Medulla oblongata (tissue), 1 donor: ENCODE measurements at regions not wholly inside any gene's neighbourhood (a gene's known extent, or its start where the extent isn't known, plus 50 kb on each side); places are given as distances from the start of the nearest gene placed in this dataset.
"Not testable (repeated sequence)": the region's sequence is repeated elsewhere in the genome, so short reads cannot be mapped to it uniquely, and the experiment has no call there.

ENCODE experiments used
- DNase-seq: peaks from one replicate; pipeline ENCODE4 v3.0.0-alpha.2; 2015; ENCODE audit errors: extremely low spot score

DNA sequence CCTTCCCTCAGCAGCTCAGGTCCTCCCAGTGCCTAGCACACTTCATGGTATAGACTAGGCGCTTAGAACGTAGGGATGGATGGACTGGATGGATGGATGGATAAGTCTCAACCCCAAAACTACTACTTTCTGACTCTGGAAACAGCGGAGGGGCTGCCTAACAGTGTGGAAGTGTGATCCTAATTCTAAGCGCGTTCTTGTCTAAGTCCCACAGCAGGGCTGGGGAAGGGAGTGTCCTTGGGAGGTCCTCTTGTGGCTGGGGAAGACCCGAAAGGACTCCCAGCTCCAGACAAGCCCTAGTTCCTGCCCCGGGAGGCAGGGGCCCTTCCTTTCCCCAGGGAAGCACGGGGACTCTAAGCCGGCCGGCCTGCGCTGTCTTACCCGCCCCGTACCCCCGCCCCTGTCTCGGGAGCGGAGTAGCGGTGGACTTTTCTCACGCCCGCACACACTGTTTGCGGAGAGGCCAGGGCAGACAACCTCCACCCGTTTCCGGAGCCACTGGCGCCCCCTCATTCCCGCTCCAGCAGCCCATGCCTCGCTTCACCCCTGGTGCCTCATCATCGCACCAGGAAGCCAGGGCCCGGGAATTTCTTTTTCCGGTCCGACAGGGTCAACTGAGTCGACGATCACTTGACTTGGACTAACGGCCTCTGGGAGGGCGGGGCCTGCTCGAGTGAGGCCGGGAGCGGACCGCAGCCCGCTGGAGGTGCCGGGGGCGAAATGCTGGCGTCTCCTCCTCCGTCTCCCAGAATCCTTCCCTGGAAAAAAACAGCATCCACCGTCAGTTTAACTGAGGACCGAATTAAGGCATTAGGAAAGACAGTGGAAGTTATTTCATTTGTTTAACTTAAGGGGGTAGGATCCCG is 133.3 kb downstream of the TBC1D2B start:
- DNase-seq, result peak; percentile 88

DNA sequence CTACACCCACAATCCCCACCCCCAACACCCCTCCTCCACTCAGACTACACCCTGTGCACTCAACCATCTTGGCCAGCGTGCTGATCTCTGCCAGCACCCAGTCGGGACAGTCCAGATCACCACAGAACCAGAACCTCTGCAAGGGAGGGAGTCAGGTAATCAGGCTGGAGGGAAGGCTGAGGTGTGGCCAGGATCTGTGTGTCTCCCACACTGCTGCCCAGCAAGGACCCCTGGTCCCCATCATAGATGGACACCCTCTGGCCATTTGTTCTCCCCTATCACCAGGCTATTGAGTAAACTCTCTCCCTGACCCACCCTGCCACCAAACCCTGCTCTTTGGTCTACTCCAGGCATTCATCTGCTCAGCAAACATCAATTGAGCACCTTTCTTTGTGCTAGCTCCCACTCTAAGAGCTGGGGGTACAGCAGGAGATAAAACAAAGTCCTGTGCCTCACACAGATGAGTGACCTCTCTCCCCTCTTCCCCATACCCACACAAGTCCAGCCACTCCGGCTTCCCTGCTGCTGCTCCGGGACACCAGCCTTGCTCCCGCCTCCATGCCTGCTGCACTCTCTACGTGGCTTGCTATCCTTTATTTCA is 134.8 kb downstream of the TBC1D2B start:
- no peak for DNase-seq

DNA sequence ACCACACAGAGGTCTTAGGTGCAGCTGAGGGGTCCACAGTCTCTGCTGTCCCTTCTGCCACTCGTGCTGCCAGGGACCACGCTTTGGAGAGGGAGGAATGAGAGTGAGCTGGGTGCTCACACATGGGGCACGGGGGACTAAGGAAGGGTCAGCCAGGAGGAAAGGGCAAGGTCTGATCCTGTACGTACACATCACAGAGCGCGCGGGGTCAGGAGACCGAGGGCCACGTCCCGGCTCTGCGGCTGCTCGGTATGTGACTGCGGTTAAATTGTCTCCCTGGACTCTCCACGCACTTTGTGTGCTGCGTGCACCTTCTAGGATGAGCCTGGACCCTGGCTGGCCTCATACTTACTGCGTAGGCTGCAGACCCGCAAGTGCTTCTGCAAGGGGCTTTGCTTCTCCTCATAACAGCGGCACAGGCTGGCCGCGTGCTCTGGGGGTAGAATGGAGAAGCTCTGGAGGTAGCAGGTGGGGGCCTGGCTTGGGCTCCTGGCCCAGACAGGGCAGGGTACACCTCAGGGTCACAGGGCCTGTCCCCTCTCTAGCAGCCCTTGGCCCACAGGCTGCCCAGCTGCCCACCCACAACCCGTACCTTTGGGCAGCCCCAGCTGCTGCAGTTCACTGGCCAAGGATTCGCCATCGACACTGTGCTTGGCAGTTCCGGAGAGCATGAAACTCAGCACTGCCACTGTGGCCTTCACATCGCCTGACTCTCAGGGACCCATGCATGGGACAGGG is 136.3 kb downstream of the TBC1D2B start:
- not testable (repeated sequence) for DNase-seq

DNA sequence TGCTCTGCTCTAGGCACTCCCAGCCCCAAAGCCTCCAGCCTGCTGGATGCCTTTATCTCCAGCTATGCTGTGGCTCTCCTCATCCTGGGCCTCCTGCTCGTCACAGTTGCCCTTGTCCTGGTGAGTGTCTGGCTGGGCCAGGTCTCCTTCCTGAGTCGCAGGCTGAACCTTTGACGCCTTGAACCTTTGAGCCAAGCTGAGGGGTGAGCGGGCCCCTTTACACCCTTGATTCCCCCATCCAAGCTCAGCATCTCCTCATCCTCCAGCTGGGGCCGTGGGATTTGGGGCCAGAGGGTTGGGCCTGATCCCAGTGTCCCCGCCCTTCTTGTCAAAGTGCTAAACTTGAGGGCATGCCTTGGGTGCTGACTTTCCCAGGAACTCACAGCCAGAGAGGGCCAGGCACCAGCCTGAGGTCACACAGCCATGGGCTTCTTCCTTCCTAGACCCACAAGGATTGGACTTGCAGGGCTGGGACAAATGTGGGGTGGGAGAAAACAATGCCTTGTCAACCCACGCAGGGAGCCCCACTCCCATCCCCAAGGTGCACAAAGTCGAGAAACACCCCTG is 137.0 kb downstream of the TBC1D2B start:
- DNase-seq, result no peak

DNA sequence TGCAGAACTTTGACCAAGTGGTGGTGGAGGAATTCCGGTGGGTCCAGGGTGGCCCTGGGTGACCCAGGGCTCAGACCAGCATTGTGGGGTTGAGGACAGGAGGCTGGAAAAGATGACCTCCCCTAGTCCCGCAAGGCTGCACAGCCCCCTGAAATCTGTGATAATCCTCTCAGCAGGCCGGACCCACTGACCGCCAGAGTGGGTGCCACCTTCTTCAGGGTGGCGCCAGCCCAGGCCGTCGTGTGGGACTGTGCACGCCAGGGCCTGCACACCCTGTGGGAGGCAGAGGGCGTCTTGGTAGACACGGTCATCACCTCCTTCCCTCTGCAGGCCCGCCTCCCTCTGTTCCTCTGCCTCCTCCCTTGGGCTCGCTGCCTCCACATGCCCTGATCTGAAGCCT is 137.7 kb downstream of the TBC1D2B start:
- DNase-seq, result no peak

DNA sequence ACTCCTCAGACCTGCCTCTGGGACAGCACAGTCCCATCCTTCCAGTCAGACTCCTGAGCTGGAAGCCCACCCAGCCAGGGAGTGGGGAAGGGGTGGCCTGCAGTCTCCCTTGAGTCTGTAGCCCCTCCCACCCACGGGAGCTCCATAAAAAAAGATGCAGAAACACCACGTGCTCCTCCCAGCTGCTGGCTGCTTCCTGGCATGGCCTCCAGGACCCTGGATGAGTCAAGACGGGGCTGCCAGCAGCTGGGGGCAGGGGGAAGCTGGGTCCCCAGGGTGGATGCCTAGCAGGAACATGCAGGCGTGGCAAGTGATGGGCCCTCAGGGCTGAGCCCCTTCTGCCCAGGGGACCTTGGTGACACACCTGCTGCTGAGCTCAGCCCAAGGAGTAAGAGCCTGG is 138.5 kb downstream of the TBC1D2B start:
- not testable (repeated sequence) for DNase-seq

DNA sequence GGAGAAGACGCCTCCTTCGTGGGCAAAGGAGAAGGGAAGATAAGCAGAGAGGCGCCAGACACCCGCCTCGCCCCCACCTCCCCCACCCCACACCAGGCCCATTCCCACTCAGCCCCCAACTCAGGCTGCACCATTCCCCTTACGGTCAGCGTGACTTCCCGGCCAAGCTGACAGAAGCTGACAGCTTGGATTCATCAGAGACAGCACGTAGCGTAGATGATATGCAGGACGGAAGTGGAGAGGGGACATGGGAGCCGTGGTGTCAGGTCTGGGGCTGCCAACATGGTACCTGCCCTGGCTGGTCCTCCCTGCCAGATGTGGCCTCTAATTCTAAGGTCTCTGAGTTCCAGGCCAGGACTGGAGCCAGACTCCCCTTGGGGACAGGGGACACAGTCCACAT is 139.0 kb downstream of the TBC1D2B start:
- not testable (repeated sequence) for DNase-seq

DNA sequence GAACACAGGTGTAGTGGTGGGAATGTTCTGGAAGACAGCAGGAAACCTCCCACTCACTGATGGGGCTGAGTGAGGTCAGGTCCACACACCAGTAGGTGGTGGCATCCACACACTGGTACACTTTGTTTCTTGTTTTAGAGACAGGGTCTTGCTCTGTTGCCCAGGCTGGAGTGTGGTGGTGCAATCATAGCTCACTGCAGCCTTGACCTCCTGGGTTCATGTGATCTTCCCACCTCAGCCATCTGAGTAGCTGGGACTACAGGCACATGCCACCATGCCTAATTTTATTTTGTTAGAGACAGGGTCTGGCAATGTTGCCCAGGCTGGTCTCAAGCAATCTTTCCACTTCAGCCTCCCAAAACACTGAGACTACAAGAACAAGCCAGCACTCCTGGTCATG is 140.9 kb downstream of the TBC1D2B start:
- DNase-seq, result not testable (repeated sequence)

DNA sequence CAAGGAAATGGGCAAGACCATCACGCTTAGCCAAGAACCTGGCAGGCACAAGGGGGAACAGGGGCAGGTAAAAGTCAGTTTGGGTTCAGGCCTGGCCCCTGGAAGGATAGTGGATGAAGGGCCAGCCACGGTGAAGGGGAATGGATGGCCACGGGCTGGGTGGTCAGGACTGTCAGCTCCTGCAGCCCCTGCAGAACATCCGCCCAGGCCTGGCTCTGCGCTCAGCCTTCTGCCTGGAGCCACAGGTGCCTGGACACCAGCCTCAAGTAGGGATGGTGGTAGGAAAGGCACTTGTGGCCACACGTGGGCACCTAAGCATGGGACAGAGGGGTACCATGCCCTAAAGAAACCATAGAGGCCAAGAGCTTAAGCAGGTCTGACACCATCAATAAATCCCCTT is 143.0 kb downstream of the TBC1D2B start:
- DNase-seq, result not testable (repeated sequence)

DNA sequence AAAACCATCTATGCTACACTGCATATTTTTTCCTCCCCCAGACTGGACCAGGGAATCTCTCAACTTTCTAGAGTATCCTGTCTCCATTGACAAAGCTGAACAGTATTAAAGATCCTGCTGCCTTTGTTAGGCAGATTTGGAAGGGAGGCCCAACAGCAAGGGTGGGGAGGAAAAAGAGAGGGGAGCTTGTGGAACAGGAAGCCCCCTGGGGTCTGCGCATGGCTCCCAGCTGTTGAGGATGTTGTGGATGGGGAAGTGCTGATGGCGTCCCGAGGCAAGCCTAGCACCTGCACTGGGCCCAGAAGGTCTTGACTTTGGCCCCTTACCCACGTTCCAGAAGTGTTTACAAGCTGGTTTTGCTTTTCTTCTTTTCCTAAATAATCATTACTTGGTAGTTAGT is 146.6 kb downstream of the TBC1D2B start:
- DNase-seq, result not testable (repeated sequence)

DNA sequence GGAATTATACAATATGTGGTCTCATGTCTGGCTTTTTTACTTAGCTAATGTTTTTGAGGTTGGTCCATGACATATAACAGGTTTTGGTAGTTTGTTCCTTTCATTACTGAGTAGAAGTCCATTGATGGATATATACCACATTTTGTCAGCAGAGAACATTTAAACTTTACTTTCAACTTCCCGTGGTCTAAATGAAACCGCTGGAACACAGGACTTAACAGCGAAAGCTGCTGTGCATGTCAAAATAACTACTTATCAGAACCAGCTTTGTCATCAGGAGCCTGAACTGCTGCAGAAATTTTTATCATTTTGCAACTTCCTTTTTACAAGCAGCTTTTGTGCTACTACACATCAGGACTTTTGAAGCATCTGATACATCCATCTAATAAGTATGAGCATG is 147.0 kb downstream of the TBC1D2B start:
- not testable (repeated sequence) for DNase-seq

DNA sequence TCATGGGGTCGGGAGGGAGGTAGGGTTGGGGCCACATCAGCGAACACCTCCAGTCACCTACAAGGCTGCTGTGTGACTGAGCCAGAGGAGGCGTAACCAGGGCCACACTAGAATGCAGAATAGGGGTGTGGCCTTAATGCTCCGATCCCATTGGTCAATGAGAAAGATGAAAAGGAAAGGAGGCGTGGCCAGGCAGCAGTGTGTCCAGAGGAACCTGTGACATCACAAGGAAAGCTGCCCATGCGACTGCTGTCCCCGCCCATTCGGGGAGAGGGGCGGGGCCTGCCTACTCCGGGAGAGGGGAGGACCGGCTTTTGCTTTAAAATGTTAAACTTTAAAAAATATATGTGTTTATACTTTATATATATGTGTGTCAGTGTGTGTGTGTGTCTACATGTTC is 150.7 kb downstream of the TBC1D2B start:
- DNase-seq, result not testable (repeated sequence)

DNA sequence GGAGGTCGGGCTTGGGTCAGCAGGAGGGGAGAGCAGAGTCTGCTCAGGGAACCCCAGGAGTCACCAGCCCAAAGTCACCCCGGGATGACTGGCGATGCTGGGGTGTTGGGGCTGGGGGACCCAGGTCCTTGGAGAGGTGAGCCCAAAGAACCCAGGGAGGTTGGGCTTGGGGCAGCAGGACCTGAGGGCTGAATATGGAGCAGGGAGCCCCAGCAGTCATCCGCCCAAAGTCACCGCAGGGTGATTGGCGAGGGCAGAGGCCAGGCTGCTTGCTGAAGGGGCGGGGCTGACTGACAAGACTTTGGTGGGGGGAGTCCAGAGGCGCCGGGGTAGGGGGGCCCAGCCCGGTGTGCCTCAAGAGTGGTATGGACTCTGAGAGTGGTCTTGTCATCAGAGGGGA is 151.2 kb downstream of the TBC1D2B start:
- DNase-seq, result not testable (repeated sequence)

DNA sequence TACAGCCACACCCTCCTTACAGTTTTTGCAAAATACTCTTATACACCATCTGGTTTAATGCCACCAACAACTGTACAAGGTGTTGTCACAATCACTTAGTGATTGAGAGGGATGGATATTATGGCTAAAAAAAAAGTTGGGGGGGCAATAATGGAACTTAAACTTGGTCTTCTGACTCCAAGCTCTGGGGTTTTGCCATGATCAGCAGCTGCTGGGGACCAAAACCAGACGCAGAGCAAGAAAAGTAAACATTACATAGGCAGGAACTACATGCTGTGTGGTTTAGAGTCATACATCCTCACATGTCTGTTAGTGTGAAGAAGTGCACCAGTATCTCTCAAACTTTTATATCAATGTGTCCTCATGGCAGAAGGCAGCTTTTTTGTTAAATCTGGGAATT is 152.4 kb downstream of the TBC1D2B start:
- DNase-seq, result not testable (repeated sequence)

DNA sequence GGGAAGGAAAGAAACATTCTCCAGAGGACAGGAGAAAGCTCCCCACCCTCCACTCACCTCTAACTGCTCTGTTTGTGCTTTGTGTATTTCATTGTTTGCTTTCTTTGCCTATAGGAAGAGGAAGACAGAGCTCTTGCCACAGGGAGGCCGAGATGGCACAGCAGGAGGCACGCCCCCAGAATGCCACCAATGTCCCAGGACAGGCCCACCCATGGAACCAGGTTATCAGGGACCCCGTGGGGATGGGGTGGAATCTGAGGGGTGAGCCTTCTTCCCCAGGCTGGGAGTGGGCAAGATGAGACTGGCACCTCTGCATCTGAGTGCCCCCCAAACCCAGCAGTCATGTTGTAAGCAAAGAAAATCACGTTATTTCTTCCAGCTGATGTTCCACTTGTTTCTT is 155.8 kb downstream of the TBC1D2B start:
- DNase-seq, result no peak

DNA sequence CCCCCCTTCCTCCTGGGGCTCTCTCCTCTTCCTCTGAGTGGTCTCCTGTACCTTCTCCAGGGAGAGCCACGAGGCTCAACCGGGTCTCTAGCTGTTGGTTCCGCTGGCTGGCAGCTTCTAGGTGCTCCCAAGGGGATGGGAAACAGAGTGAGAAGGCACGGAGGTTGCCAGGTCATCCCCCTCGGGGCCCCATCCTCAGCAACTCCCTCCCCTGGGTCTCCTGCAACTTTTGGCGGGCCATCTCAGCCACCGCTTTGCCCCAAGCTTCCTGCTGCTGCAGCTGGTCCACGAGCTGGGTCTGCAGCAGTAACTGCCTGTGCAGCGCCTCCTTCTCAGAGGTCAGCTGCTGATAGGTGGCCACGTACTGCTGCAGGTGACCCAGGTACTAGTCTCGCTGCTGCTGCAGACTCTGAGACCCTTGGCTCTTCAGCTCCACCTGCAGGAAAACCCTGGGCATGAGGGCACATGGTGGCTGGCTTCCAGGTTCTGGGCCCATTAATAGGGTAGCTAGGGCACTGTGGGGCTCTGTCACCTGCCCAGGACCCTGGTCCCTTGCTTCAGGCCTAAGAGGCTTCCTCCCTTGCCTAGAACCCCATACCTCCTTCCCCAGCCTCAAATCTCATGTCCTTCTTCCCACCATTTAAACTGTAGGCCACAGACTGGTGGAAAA is 160.4 kb downstream of the TBC1D2B start:
- DNase-seq, result not testable (repeated sequence)

DNA sequence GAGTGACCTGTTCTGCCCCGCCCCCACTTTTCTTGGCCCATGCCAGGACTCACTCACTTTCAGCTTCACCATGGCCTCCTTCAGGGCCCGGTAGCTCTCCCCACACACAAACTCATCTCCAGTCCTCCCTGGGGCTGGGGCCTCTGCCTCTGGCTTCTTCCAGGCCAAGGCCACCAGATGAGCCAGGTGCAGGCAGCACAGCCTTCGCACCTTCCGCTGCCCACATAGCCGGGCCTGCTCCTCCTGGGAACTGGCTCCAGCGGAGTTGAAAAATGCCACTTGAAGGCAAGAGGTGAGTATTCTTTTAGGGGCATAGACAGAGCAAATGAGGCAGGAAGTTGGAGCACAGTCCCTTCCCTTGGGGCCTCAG is 161.6 kb downstream of the TBC1D2B start:
- not testable (repeated sequence) for DNase-seq

DNA sequence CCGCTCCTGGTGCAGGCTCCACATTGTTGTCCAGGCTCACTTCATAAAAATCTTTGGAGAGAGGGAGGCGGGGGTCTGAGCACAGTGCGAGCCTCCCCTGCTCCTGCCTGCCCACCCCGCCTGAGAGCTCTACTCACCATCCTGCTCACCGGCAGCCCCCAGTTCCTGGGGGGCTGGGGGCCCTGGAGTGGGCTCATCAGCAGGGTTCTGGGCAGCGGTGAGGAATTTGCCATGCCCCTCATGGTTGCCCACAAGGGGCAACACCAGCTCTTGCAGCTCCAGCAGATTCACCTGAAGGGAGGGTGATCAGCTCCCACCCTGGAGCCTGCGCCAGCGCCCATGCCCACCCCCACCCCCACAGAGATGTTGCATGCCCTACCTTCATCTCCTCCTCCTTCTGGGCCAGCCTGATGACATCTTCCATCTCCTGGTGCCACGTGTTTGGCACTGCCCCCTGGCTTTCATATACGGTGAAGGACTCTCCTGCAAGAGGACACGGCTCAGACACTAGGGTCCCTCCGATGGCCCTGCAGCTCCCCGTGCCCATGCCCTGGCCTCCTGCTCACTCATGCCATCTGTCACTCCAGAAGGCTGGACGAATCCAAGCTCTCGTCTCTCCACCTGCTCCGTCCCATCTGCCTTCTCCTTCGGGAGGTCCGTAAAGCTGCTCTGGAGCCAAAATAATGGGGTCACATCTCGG is 162.1 kb downstream of the TBC1D2B start:
- DNase-seq, result no peak

DNA sequence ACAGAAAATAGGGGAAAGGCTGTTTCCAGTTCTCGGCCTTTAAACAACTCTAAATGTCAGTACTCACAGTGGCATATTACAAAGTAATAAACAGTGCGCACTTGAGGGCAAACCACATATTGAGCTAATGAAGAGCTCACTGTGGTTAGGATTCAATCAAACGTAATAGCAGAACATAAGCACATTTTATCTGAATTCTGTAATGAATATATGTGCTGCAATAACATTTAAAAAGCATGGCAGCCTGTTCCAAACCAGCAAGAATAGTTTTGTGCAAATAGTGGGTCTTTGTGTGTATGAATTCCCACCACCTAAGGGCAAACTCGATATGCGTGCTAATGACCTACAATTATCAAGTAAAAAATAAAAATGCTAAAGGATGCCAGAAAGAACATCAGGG is 163.0 kb downstream of the TBC1D2B start:
- not testable (repeated sequence) for DNase-seq

DNA sequence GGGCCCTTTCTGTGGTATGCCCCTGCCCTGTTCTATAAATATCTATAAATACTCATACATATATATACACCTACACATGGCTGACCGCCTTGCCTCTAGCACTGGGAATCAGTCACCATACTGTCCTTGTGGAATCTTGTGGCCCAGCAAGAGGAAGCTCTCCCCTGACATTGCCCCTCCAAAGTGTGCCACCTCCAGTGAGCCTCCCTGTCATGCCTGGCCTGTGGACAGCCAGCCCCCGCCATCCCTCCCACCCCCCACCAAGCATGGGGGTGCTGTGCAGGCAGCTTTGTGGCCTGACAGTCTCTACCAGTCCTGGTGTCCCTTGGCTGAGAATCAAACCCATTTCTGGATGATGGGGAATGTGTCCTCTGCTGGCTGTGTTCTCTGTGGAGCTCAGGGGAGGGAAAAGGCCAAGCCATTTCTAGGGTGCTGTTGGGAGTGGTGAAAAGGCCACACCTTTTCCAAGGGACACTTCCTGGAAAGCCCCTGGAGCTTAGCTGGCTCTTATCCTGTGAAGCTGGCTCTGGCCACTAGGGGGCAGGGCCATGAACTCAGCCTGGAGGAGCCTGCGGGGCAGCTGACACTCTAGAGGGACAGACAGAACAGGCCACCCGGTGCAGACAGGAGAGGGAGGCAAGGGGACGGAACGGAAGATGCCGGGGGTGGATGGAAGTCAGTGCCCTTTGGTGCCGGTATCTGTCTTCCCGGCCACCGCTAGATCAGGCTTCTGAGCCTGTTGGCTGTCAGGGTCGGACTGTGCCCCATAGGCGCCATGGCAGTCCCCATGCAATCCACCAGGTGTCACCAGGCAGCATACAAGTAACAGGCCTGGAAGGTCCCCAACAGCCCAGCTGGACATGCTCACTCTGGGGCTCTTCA is 167.2 kb downstream of the TBC1D2B start:
- peak; percentile 85 for DNase-seq
